Type B pancreatic cell (in vitro differentiated cells): ENCODE measurements at regions not wholly inside any gene's neighbourhood (a gene's known extent, or its start where the extent isn't known, plus 50 kb on each side); places are given as distances from the start of the nearest gene placed in this dataset.

Experiments used
- DNase-seq: peaks from one replicate; pipeline ENCODE4 v3.0.0; 2021; ENCODE audit warnings: mixed read lengths; ENCODE audit not compliant: unreplicated experiment; ENCODE audit errors: extremely low spot score
- H3K27ac Mint-ChIP-seq: 2 replicates; pipeline ENCODE4 v1.8.0; 2021; ENCODE audit warnings: mild to moderate bottlenecking, mixed read lengths
- H3K27me3 Mint-ChIP-seq: 2 replicates; pipeline ENCODE4 v1.8.0; 2021; ENCODE audit warnings: mixed read lengths
- H3K36me3 Mint-ChIP-seq: 2 replicates; pipeline ENCODE4 v1.8.0; 2021; ENCODE audit warnings: mixed read lengths
- H3K4me1 Mint-ChIP-seq: one replicate; pipeline ENCODE4 v1.8.0; 2021; ENCODE audit warnings: mixed read lengths; ENCODE audit not compliant: unreplicated experiment
- H3K4me3 Mint-ChIP-seq: 2 replicates; pipeline ENCODE4 v1.8.0; 2021; ENCODE audit warnings: mild to moderate bottlenecking, mixed read lengths
- H3K9me3 Mint-ChIP-seq: 2 replicates; pipeline ENCODE4 v1.8.0; 2021; ENCODE audit warnings: mixed read lengths
- TF ChIP-seq, protein P1 (sequence below): fragments of 200-600 bp; sonication (generic); conservative IDR thresholded peaks from 2 replicates; pipeline ENCODE4 v1.5.0; 2021; ENCODE audit warnings: antibody characterized with exemption, mild to moderate bottlenecking

- DNase-seq = no peak
- Mint-ChIP-seq H3K27me3 (peaks cover 6% of the 10 kb centered on the region), H3K4me1 (no peaks in the 10 kb centered on the region), H3K36me3 (no peaks in the 10 kb centered on the region), H3K27ac (no peak overlapping the region), H3K9me3 (no peaks in the 10 kb centered on the region), H3K4me3 (no peak overlapping the region)
- TF ChIP-seq, protein P1, sequence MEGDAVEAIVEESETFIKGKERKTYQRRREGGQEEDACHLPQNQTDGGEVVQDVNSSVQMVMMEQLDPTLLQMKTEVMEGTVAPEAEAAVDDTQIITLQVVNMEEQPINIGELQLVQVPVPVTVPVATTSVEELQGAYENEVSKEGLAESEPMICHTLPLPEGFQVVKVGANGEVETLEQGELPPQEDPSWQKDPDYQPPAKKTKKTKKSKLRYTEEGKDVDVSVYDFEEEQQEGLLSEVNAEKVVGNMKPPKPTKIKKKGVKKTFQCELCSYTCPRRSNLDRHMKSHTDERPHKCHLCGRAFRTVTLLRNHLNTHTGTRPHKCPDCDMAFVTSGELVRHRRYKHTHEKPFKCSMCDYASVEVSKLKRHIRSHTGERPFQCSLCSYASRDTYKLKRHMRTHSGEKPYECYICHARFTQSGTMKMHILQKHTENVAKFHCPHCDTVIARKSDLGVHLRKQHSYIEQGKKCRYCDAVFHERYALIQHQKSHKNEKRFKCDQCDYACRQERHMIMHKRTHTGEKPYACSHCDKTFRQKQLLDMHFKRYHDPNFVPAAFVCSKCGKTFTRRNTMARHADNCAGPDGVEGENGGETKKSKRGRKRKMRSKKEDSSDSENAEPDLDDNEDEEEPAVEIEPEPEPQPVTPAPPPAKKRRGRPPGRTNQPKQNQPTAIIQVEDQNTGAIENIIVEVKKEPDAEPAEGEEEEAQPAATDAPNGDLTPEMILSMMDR = no peak
Observed at GRCh38 chr18:56532176-56532840, 106.1 kb downstream of the TXNL1 start.

- TF ChIP-seq, protein P1 = no peak
- Mint-ChIP-seq H3K9me3 (no peaks in the 10 kb centered on the region), H3K27ac (no peak overlapping the region), H3K4me1 (no peaks in the 10 kb centered on the region), H3K27me3 (no peaks in the 10 kb centered on the region), H3K4me3 (no peak overlapping the region), H3K36me3 (no peaks in the 10 kb centered on the region)
- DNase-seq = no peak
Observed at GRCh38 chr18:56522816-56523215, 115.6 kb downstream of the TXNL1 start.

- Mint-ChIP-seq H3K4me3 (no peak overlapping the region), H3K4me1 (no peaks in the 10 kb centered on the region), H3K9me3 (no peaks in the 10 kb centered on the region), H3K27ac (no peak overlapping the region), H3K27me3 (no peaks in the 10 kb centered on the region), H3K36me3 (no peaks in the 10 kb centered on the region)
- TF ChIP-seq, protein P1 = no peak
- DNase-seq = no peak
Observed at GRCh38 chr18:56521263-56521662, 117.1 kb downstream of the TXNL1 start.

DNA sequence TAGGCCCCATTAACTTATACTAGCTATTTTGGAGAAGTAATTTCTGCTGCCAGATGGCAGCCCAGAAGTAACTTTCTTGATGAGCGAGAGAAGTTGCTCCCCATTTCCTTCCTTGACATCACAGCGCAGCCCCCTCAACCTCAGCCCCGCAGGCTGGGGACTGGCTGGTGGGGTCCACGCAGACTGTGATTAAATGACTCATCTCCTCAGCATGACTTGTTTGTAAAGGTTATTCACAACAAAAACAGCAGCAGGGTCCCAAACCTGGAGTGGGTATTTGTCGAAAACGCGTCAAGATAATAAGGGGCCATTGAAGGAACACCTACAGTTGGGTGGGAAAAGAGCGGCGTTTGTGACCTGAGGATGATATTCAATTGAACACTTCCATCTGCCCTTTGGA lies 120.6 kb downstream of the TXNL1 start:
- H3K36me3 Mint-ChIP-seq = no peaks in the 10 kb centered on the region
- no peak for DNase-seq
- H3K9me3 Mint-ChIP-seq = no peaks in the 10 kb centered on the region
- no peak overlapping the region for H3K4me3 Mint-ChIP-seq
- H3K4me1 Mint-ChIP-seq = no peaks in the 10 kb centered on the region
- H3K27me3 Mint-ChIP-seq = no peaks in the 10 kb centered on the region
- H3K27ac Mint-ChIP-seq = no peak overlapping the region
- TF ChIP-seq, protein P1 = no peak

DNA sequence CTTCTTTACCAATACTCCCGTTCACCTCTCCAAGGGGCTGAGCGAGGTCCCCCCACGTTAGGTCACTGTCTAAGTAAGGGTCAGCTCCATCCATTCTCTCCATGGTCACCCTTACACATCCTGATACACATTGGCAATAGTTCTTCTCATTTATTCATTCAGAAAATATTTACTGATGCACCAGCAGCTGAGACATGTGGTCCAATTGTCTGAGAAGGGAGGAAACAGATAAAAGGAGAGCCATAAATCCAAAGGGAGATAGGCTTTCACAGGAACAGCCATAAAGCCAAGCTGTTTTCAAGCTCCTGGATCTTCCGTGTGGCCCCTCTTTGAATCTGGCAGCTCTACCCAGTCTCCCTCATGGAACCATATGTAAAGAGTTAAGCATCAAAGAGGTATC lies 121.2 kb downstream of the TXNL1 start:
- TF ChIP-seq, protein P1 = no peak
- Mint-ChIP-seq H3K4me3 (no peak overlapping the region), H3K9me3 (no peaks in the 10 kb centered on the region), H3K4me1 (no peaks in the 10 kb centered on the region), H3K36me3 (no peaks in the 10 kb centered on the region), H3K27ac (no peak overlapping the region), H3K27me3 (peaks cover 1% of the 10 kb centered on the region)
- DNase-seq = no peak

DNA sequence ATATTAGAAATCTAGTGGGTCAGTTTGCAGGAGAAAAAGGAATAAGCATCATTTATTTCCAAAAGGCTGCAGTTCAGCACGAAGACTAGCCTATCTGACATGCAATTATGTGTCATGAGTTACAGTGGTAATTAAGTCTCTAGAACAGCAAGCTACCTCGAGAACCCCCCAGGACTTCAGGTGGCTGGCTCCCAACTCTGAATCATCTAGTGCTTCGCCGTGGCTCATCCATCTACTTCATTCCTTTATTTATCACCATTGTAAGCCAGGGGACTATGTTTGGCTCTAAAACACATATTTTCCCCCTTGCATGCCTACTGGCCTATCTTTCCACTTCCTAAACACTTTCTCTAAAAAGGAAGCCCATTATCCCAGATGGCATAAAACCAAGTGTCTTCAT lies 121.6 kb downstream of the TXNL1 start:
- Mint-ChIP-seq H3K9me3 (no peaks in the 10 kb centered on the region), H3K36me3 (no peaks in the 10 kb centered on the region), H3K27me3 (peaks cover 4% of the 10 kb centered on the region), H3K4me1 (no peaks in the 10 kb centered on the region), H3K4me3 (no peak overlapping the region), H3K27ac (no peak overlapping the region)
- TF ChIP-seq, protein P1 = no peak
- no peak for DNase-seq
